HCT116 (cell line): ENCODE measurements at regions not wholly inside any gene's neighbourhood (a gene's known extent, or its start where the extent isn't known, plus 50 kb on each side); places are given as distances from the start of the nearest gene placed in this dataset.

Experiments used
- ATAC-seq: fragments of 200-7000 bp; cut with Tn5 transposase; 2 replicates; pipeline ENCODE4 v1.9.1; 2020; ENCODE audit warnings: mild to moderate bottlenecking, moderate library complexity
- BruUV-seq: library from RNA; stranded (reverse); fragments of 400-500 nt; replicated peaks from 2 replicates; lab custom pipeline; 2021; lab: Mats Ljungman, UMichigan
- CTCF ChIA-PET: fragments of 300-600 bp; sonication (Branson Sonifier 250); formaldehyde crosslinking; loops from one replicate; lab custom pipeline; 2021; ENCODE audit warnings: antibody characterized with exemption; lab: Charles Lee
- POLR2A ChIA-PET: fragments of 300-600, 350-600 bp; sonication (Branson Sonifier 250); formaldehyde crosslinking; loops from one replicate; lab custom pipeline; 2021; ENCODE audit warnings: antibody characterized with exemption; lab: Charles Lee
- RAD21 ChIA-PET, 2 experiments: fragments of 300-600 bp; sonication (Branson Sonifier 250); formaldehyde crosslinking; loops; one replicate each; lab custom pipeline; 2023; ENCODE audit warnings: low total read pairs in 2 of 2; ENCODE audit not compliant: uncharacterized antibody in 2 of 2, unreplicated experiment in 2 of 2, low non-redundant PET in 1 of 2; lab: Charles Lee
- DNase-seq: peaks from one replicate; pipeline ENCODE4 v3.0.0-alpha.2; 2010; ENCODE audit warnings: low read depth, low spot score
- H2AFZ ChIP-seq: fragments of 200-600 bp; shearing (Covaris generic), sonication (generic); 2 replicates; pipeline ENCODE4 v1.6.1; 2017; ENCODE audit warnings: low read depth, mixed run types, mixed read lengths, antibody characterized with exemption, low read length; ENCODE audit not compliant: poor library complexity, severe bottlenecking
- H3K27ac ChIP-seq: 2 replicates; pipeline ENCODE4 v1.5.1; 2012; ENCODE audit warnings: low read depth, low read length
- H3K27me3 ChIP-seq: fragments of 200-600 bp; sonication (generic); 2 replicates; pipeline ENCODE4 v1.6.1; 2016; ENCODE audit warnings: mixed run types, low read length, mixed read lengths; ENCODE audit not compliant: insufficient read depth
- H3K36me3 ChIP-seq, 2 experiments: fragments of 200-500 bp in 1 of 2; fragments of 200-600 bp in 1 of 2; sonication (Bioruptor generic) in 1 of 2; sonication (generic) in 1 of 2; 2 replicates each; pipeline versions ENCODE4 v1.5.1 to v1.6.1; 2014 to 2016; ENCODE audit warnings: low read length in 2 of 2, inconsistent platforms in 1 of 2, mixed read lengths in 1 of 2, mixed run types in 1 of 2; ENCODE audit not compliant: insufficient read depth in 2 of 2, control insufficient read depth in 1 of 2
- H3K4me1 ChIP-seq, 2 experiments: fragments of 200-600 bp in 1 of 2; sonication (generic) in 1 of 2; 2 replicates each; pipeline versions ENCODE4 v1.5.1 to v1.6.1; 2012 to 2017; ENCODE audit warnings: low read length in 2 of 2, inconsistent platforms in 1 of 2, mild to moderate bottlenecking in 1 of 2, mixed read lengths in 1 of 2, mixed run types in 1 of 2, moderate library complexity in 1 of 2; ENCODE audit not compliant: insufficient read depth in 2 of 2, control insufficient read depth in 1 of 2
- H3K4me2 ChIP-seq: fragments of 200-600 bp; sonication (generic); 2 replicates; pipeline ENCODE4 v1.6.1; 2017; ENCODE audit warnings: mixed run types, low read length, mixed read lengths
- H3K4me3 ChIP-seq, 2 experiments: fragments of 200-600 bp in 1 of 2; sonication (generic) in 1 of 2; replicated peaks in 1 of 2; 2 replicates each; pipeline ENCODE4 v1.5.1; 2011 to 2016; ENCODE audit warnings: low read length in 2 of 2, control low read depth in 1 of 2, low read depth in 1 of 2, mild to moderate bottlenecking in 1 of 2, mixed read lengths in 1 of 2, mixed run types in 1 of 2
- H3K79me2 ChIP-seq: fragments of 200-600 bp; sonication (generic); 2 replicates; pipeline ENCODE4 v1.6.1; 2017; ENCODE audit warnings: mild to moderate bottlenecking, mixed run types, low read length, moderate library complexity, mixed read lengths; ENCODE audit not compliant: insufficient read depth
- H3K9ac ChIP-seq: fragments of 200-600 bp; sonication (generic); 2 replicates; pipeline ENCODE4 v1.6.1; 2016; ENCODE audit warnings: low read length, mixed read lengths
- H3K9me2 ChIP-seq: fragments of 200-600 bp; sonication (generic), shearing (Covaris generic); 2 replicates; pipeline ENCODE4 v1.6.1; 2017; ENCODE audit warnings: mixed run types, mild to moderate bottlenecking, moderate library complexity; ENCODE audit not compliant: insufficient read depth
- H3K9me3 ChIP-seq, 2 experiments: fragments of 200-500 bp in 1 of 2; fragments of 200-600 bp in 1 of 2; sonication (Bioruptor generic) in 1 of 2; sonication (generic) in 1 of 2; 2 replicates each; pipeline ENCODE4 v1.6.1; 2014 to 2017; ENCODE audit warnings: low read length in 2 of 2, mixed read lengths in 2 of 2, inconsistent platforms in 1 of 2, low read depth in 1 of 2, mild to moderate bottlenecking in 1 of 2, mixed run types in 1 of 2, moderate library complexity in 1 of 2; ENCODE audit not compliant: control insufficient read depth in 1 of 2, insufficient read depth in 1 of 2
- H4K20me1 ChIP-seq: fragments of 200-600 bp; sonication (generic), shearing (Covaris generic); 2 replicates; pipeline ENCODE4 v1.6.1; 2017; ENCODE audit warnings: mixed run types, mild to moderate bottlenecking, moderate library complexity; ENCODE audit not compliant: insufficient read depth
- CBX3 ChIP-seq: IDR thresholded peaks from 2 replicates; pipeline ENCODE4 v1.6.1; 2012; ENCODE audit warnings: low read depth
- EGR1 ChIP-seq: IDR thresholded peaks from 2 replicates; pipeline ENCODE4 v1.6.1; 2012; ENCODE audit warnings: low read depth
- ELF1 ChIP-seq: IDR thresholded peaks from 2 replicates; pipeline ENCODE4 v1.6.1; 2012; ENCODE audit warnings: low read depth, borderline replicate concordance
- EZH2 ChIP-seq: fragments of 200-600 bp; sonication (generic); IDR thresholded peaks from 2 replicates; pipeline ENCODE4 v1.6.1; 2017; ENCODE audit warnings: antibody characterized with exemption, mixed run types
- FOSL1 ChIP-seq: IDR thresholded peaks from 2 replicates; pipeline ENCODE4 v1.6.1; 2012; ENCODE audit warnings: low read depth
- JUND ChIP-seq: IDR thresholded peaks from 2 replicates; pipeline ENCODE4 v1.6.1; 2012
- POLR2A ChIP-seq: IDR thresholded peaks from 2 replicates; pipeline ENCODE4 v1.7.0; 2011; ENCODE audit warnings: borderline replicate concordance; ENCODE audit not compliant: insufficient read depth, insufficient read length; ENCODE audit errors: extremely low read depth
- POLR2AphosphoS5 ChIP-seq: IDR thresholded peaks from 2 replicates; pipeline ENCODE4 v1.6.1; 2011; ENCODE audit warnings: mild to moderate bottlenecking, low read depth, low read length, moderate library complexity
- SIN3A ChIP-seq: IDR thresholded peaks from 2 replicates; pipeline ENCODE4 v1.6.1; 2012; ENCODE audit warnings: low read depth
- SP1 ChIP-seq: IDR thresholded peaks from 2 replicates; pipeline ENCODE4 v1.6.1; 2012; ENCODE audit warnings: low read depth
- YY1 ChIP-seq: IDR thresholded peaks from 2 replicates; pipeline ENCODE4 v1.6.1; 2011; ENCODE audit warnings: low read length, low read depth, moderate library complexity, mild to moderate bottlenecking; ENCODE audit not compliant: insufficient replicate concordance; ENCODE audit errors: extremely low read depth
- ZFX ChIP-seq: fragments of 450-650 bp; IDR thresholded peaks from 2 replicates; pipeline ENCODE4 v1.6.1; 2017
- ZNF274 ChIP-seq: fragments of 200-500 bp; sonication (Bioruptor generic); IDR thresholded peaks from 2 replicates; pipeline ENCODE4 v1.6.1; 2014; ENCODE audit warnings: mild to moderate bottlenecking, low read depth, low read length, inconsistent platforms
- intact Hi-C: fragments of 100-400 bp; cut with micrococcal nuclease; formaldehyde crosslinking; loops from 2 replicates; pipeline ENCODE4 v1.10.0; 2022
- TF ChIP-seq, protein P1 (sequence below): IDR thresholded peaks from 2 replicates; pipeline ENCODE4 v1.6.1; 2012
- TF ChIP-seq, protein P2 (sequence below), 3 experiments: fragments of 200-600 bp in 1 of 3; sonication (generic) in 1 of 3; IDR thresholded peaks in 2 of 3; conservative IDR thresholded peaks in 1 of 3; 2 replicates each; pipeline ENCODE4 v1.5.1; 2012 to 2017; ENCODE audit warnings: low read depth in 2 of 3, low read length in 2 of 3, antibody characterized with exemption in 1 of 3, borderline replicate concordance in 1 of 3, control low read depth in 1 of 3, mild to moderate bottlenecking in 1 of 3, mixed read lengths in 1 of 3, mixed run types in 1 of 3, moderate library complexity in 1 of 3; ENCODE audit not compliant: insufficient read depth in 1 of 3
- TF ChIP-seq, protein P3 (sequence below): IDR thresholded peaks from 2 replicates; pipeline ENCODE4 v1.6.1; 2012

DNA sequence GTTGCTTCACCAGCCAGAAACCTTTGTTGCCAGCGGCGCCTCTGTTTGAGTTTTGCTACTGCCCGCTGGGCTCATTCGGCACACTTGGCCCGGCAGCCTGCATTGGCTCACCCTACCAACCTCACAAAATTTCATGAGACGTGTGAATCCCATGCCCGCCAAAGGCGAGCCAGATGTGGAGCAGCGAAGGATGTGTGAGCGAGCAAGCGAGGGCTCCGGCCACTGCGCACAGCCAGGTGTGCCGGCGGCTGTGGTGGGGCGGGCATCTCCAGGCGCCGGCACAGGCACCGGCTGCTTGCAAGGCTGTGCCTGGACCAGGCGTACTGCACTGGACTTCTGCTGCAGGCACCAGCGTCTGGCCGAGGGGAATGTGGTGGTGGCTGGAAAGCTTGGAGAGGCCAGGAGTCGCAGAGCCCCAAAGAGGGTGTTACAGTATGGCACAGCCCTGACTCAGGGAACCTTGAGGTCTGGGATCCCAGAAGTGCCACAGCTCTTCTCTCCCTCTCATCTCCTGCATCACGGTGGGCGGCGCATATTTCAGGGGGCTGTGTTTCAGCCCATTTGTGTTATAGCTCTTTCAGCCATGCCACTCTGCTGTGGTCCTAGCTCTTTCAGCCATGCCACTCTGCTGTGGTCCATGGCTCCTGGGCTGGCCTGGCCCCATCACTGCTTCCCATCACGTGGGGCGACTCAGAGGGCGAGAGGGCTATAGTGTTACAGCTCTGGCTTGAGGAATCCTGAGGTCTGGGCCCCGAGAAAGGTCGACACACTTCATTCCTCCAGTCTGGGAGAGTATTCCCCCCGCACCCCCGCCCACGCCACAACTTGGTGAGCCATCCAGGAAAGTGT is 592.0 kb upstream of the SLITRK5 start:
- Histone ChIP-seq H3K9ac (no peak overlapping the region), H3K36me3 (no peaks in the 10 kb centered on the region), H3K4me3 (no peak overlapping the region), H4K20me1 (no peaks in the 10 kb centered on the region), H3K4me1 (no peaks in the 10 kb centered on the region), H3K4me2 (no peak overlapping the region), H3K27me3 (no peaks in the 10 kb centered on the region), H3K9me2 (no peaks in the 10 kb centered on the region), H3K27ac (no peak overlapping the region), H3K79me2 (no peaks in the 10 kb centered on the region), H2AFZ (no peak overlapping the region), H3K9me3 (no peaks in the 10 kb centered on the region)
- BruUV-seq: no TSS peak
- intact Hi-C loops: no loop called here
- ChIA-PET CTCF (no interaction called here), RAD21 (no interaction called here), POLR2A (no interaction called here)
- ATAC-seq (no peak), DNase-seq (no peak)
- no peak for TF ChIP-seq SIN3A
- no peak for TF ChIP-seq CBX3
- no peak for TF ChIP-seq FOSL1
- TF ChIP-seq YY1: no peak
- TF ChIP-seq, protein P1, sequence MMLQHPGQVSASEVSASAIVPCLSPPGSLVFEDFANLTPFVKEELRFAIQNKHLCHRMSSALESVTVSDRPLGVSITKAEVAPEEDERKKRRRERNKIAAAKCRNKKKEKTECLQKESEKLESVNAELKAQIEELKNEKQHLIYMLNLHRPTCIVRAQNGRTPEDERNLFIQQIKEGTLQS: no peak
- TF ChIP-seq ZFX: no peak
- TF ChIP-seq JUND: no peak
- TF ChIP-seq POLR2AphosphoS5: no peak
- TF ChIP-seq ZNF274: no peak
- TF ChIP-seq EZH2: no peak

DNA sequence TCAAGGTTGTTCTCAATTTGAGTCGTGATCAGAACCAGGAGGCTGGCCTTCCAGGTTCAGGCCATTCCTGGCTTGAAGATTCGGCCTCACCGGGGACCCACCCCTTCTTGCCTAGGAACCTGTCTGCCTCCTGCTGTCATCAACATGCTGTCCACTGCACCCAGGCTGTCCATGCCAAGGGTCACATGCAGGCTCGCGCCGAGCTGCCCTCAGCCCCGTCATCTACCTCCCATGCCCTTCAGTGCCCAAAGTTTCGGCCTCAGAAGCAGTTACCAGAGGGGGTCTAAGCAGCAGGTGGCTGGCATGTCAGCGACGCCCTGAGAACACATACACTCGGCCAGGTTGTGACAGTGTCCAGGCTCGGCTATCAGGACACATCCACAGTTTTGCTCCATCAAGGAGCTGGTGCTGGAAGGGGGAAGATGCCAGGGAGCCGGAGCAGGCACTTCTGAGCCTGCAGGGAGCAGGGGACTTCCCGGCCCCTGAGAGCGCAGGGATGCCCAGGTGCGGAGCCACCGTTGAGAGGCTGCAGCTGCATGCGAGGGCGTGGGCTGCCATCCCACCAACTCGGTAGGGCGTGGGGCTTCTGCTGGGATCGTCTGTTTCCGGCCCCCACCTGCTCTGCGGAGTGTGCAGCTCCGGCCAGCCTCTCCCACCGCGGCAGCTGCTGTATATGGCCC is 590.9 kb upstream of the SLITRK5 start:
- Histone ChIP-seq H3K9me3 (no peaks in the 10 kb centered on the region; a peak in 1 of 4 replicates), H3K9me2 (no peaks in the 10 kb centered on the region), H3K27ac (no peak overlapping the region), H3K9ac (no peak overlapping the region), H3K4me1 (no peaks in the 10 kb centered on the region), H3K4me2 (no peak overlapping the region), H3K36me3 (no peaks in the 10 kb centered on the region), H3K27me3 (no peaks in the 10 kb centered on the region), H4K20me1 (no peaks in the 10 kb centered on the region), H3K4me3 (no peak overlapping the region), H3K79me2 (no peaks in the 10 kb centered on the region), H2AFZ (no peak overlapping the region)
- TF ChIP-seq, protein P2, sequence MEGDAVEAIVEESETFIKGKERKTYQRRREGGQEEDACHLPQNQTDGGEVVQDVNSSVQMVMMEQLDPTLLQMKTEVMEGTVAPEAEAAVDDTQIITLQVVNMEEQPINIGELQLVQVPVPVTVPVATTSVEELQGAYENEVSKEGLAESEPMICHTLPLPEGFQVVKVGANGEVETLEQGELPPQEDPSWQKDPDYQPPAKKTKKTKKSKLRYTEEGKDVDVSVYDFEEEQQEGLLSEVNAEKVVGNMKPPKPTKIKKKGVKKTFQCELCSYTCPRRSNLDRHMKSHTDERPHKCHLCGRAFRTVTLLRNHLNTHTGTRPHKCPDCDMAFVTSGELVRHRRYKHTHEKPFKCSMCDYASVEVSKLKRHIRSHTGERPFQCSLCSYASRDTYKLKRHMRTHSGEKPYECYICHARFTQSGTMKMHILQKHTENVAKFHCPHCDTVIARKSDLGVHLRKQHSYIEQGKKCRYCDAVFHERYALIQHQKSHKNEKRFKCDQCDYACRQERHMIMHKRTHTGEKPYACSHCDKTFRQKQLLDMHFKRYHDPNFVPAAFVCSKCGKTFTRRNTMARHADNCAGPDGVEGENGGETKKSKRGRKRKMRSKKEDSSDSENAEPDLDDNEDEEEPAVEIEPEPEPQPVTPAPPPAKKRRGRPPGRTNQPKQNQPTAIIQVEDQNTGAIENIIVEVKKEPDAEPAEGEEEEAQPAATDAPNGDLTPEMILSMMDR (IDR thresholded peaks at IDR 0.05 in 2 of 3, conservative IDR thresholded peaks at IDR 0.05 in 1 of 3; ENCODE audit: borderline replicate concordance in 1 of 3, insufficient read depth in 1 of 3, low read depth in 2 of 3, low read length in 2 of 3): no peak
- TF ChIP-seq POLR2A: no peak
- TF ChIP-seq EZH2: no peak
- TF ChIP-seq, protein P1: no peak
- TF ChIP-seq YY1: no peak
- TF ChIP-seq EGR1: no peak
- TF ChIP-seq, protein P3, sequence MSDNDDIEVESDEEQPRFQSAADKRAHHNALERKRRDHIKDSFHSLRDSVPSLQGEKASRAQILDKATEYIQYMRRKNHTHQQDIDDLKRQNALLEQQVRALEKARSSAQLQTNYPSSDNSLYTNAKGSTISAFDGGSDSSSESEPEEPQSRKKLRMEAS: no peak
- no peak for TF ChIP-seq ELF1
- TF ChIP-seq SP1: no peak
- CTCF ChIA-PET: no interaction called here
- POLR2A ChIA-PET: no interaction called here
- DNase-seq (no peak), ATAC-seq (no peak)
- intact Hi-C loops: no loop called here
- BruUV-seq: no TSS peak
- RAD21 ChIA-PET: no interaction called here
